Fibroblast of villous mesenchyme (primary cell): ENCODE measurements at regions not wholly inside any gene's neighbourhood (a gene's known extent, or its start where the extent isn't known, plus 50 kb on each side); places are given as distances from the start of the nearest gene placed in this dataset.
A peak's percentile ranks its signal among the peaks of the same experiment; 100 is the strongest.

Experiments
- DNase-seq: peaks from one replicate; pipeline ENCODE4 v3.0.0-alpha.2; 2010; ENCODE audit warnings: low read depth
- H3K4me3 ChIP-seq: 2 replicates; pipeline ENCODE4 v1.5.1; 2011; ENCODE audit warnings: low read depth, mild to moderate bottlenecking, low read length
- TF ChIP-seq, protein P1 (sequence below): IDR thresholded peaks from 2 replicates; pipeline ENCODE4 v1.5.1; 2012; ENCODE audit warnings: low read depth, mild to moderate bottlenecking, low read length; ENCODE audit not compliant: insufficient read depth

DNA sequence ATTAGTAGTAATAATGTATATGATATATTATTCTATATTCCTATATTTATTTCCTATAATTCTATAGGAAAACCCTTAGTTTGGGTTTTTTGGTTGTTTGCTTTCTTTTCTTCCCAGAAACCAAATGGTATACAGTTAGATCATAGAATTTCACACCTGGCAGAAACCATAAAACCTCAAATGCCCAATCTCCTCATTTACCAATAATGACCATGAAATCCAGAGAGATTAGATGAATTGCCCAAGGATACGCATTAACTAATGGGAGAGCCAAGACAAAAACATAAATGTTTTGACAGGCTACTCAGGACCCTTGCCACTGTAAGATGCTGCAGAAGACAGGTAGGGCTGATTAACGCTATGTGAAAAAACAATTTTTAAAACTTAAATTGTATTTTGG, 158.7 kb upstream of the FST start:
- DNase-seq, result no peak
- TF ChIP-seq, protein P1, sequence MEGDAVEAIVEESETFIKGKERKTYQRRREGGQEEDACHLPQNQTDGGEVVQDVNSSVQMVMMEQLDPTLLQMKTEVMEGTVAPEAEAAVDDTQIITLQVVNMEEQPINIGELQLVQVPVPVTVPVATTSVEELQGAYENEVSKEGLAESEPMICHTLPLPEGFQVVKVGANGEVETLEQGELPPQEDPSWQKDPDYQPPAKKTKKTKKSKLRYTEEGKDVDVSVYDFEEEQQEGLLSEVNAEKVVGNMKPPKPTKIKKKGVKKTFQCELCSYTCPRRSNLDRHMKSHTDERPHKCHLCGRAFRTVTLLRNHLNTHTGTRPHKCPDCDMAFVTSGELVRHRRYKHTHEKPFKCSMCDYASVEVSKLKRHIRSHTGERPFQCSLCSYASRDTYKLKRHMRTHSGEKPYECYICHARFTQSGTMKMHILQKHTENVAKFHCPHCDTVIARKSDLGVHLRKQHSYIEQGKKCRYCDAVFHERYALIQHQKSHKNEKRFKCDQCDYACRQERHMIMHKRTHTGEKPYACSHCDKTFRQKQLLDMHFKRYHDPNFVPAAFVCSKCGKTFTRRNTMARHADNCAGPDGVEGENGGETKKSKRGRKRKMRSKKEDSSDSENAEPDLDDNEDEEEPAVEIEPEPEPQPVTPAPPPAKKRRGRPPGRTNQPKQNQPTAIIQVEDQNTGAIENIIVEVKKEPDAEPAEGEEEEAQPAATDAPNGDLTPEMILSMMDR, result no peak
- H3K4me3 ChIP-seq, result no peak overlapping the region

DNA sequence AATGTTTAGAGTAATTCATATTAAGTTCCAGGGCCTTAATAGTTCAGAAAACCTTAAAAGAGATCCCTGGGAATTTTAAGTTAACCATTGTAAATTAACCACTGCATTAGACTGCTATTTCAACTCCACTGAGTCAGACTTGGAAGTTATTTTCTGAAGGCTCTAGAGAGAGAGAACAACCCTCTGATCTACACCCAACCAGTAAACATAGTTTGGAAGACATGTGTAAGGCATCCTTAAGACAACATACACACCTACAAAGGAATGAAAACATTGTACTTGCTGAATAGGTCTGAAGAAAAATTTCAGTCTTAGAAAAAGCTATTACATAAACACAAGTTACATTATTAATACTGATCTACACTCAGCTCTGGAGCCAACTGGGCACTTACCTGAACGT, 158.2 kb upstream of the FST start:
- TF ChIP-seq, protein P1, result no peak
- no peak overlapping the region for H3K4me3 ChIP-seq
- no peak for DNase-seq

DNA sequence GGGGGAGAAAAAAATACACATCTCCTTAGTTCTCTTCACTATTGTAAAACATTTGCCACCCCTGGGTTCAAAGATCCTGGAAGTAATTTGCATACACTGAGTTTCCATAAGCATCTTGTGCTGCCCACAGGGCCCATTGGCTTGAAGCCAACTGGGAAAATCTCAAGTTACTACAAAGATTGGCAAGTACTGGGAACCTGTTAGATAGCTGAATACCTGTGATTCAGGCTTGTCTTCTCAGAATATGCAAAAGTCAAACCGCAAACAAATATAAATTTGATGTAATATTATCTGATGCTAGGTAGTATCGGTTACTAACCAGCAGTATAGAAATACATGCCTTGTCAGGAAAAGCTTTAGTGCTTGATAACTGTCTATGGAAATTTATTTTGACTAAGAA, 156.9 kb upstream of the FST start:
- DNase-seq, result no peak
- TF ChIP-seq, protein P1, result no peak
- H3K4me3 ChIP-seq, result no peak overlapping the region

DNA sequence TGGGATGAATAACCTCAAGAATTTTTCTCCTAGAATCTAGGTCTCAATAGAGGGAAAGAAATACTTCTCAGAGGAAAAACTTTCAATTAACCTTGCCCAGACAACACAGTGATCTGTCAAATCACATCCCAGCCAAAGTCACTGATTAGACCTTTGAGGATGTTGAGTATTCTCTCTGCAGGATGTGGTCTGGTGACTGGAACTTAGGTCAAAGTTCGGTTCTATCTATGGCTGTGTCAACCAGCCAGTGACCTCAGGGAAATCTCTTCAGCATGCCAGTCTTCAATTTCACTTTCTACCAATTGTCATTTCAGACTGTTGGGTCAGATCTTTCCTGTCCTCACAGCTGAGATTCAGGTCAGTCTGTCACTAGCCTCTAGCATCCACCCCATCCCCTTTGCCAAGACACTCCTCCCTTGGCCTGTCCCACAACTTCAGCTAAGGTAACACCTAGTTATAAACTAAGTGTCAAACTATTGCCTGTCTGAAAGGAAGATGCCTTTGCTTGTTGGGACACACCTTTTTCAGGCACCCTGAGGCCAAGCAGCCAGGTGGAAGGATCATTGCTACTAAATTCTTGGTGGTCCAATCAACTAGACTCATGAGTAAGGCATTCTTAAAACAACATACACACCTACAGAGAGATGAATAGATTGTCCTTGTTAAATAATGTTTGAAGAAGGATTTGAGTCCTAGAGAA, 156.3 kb upstream of the FST start:
- no peak for DNase-seq
- TF ChIP-seq, protein P1, result no peak
- no peak overlapping the region for H3K4me3 ChIP-seq

DNA sequence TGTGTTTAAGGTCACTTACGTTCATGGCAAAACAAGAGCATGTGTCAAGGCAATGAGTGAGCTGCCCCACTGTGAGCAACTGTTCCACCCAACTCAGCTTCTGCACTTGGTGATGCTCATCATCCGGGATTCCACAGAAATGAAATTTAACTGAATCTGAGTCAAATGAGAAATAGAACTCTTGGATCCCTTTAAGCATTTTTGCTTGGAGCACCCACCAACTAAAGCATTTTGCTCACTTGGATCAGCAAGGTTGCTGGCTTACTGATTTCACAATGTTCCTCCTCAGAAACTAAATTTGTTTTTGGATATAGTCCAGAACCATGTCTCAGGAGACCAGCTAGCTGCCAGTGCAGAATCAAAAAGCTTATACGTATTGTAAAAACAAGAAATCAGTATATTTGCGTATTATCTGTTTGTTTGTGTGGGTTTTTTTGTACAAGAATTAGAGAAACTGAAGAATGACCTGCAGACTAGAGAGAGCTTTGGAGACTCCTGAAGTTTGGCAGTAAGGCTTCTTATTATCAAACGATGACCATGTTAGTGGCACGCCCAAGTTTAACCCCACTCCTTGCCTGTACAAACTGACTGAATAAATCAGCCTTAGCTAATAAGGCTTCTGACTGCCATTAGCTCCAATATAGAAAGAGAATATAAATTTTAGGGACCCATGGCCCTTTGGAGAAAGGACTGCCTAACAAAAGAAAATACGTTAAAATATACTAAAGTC, 153.8 kb upstream of the FST start:
- peak; percentile 50 for DNase-seq
- H3K4me3 ChIP-seq, result no peak overlapping the region
- TF ChIP-seq, protein P1, result no peak

DNA sequence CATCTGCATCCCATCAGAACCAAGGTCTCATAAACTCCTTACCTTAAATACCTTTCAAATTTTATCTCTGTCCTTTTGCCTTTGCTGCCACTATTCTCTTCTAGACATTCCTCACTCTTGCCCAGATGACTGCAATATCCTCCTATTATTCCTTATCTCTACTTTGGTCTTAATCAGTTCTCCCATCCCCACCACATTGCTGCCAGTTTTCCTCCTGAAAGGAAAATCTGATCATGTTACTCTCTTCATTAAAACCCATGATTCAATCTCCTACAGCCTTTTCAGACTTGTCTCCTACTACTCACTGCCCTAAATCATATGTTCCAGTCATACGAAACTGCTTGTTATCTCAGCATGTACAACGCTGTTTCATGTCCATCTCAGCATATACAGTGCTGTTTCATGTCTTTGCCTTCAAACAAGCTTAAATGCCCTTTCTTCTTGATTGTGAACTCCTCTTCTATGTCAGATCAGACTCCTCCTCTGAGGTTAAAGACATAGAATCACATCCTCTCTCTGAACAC, 152.6 kb upstream of the FST start:
- H3K4me3 ChIP-seq, result no peak overlapping the region
- TF ChIP-seq, protein P1, result no peak
- no peak for DNase-seq

DNA sequence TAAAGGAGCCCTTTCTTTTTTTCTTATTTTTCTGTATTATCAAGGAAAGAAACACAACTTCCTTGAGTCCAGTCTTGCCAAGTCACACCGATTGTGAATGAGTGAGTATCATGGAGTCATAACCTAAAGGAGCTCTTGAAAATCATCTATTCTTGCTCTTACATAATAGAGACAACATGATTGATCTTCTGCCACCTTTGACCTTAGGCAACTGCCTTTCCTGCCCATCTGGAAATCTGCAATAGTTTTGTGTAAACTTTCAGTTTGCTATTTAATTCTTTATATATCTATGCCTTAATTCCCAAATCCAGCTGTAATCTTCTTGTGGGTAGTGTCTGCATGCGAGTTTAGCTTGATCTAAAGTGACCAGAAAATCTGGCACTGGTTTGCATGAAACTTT, 149.9 kb upstream of the FST start:
- TF ChIP-seq, protein P1, result no peak
- H3K4me3 ChIP-seq, result no peak overlapping the region
- no peak for DNase-seq
